Heart left ventricle (tissue), 13 donors: ENCODE measurements at regions not wholly inside any gene's neighbourhood (a gene's known extent, or its start where the extent isn't known, plus 50 kb on each side); places are given as distances from the start of the nearest gene placed in this dataset.

Experiments used
- CTCF ChIP-seq, 12 donors: fragments of 200-600 bp; sonication (generic) in 4 of 12; IDR thresholded peaks; one replicate each; pipeline versions ENCODE4 v1.5.0 to v1.8.0; 2018 to 2022; ENCODE audit warnings: antibody characterized with exemption in 12 of 12, mild to moderate bottlenecking in 5 of 12
- POLR2A ChIP-seq, 2 donors: fragments of 450-650 bp; IDR thresholded peaks; one replicate each; pipeline ENCODE4 v1.6.1; 2017; ENCODE audit warnings: antibody characterized with exemption in 2 of 2, mild to moderate bottlenecking in 2 of 2, moderate library complexity in 2 of 2
- donor health status: ischemic (EF 13 %, LVEDD 7.1; RV severe dilation, severe dysfunction).
- donor health status: DM: no; HTN: yes; CAD: no.
- donor health status: DM: no; HTN: no; CAD: no.
- donor health status: ischemic (EF 25% LVEDD 6.9; RV normal size, moderate dysfunction).
- donor health status: ischemic (EF 25% LVEDD 5.7; RV mildly dilated, moderate dysfunction).
- donor health status: ischemic (EF 35%, LVEDD 5.7; RV mildly dilated, moderate dysfunction).
- donor health status: nonischemic (EF 11% LVEDD 7.7; RV severe dilation, severe dysfunction).
- donor health status: DM: yes; HTN: yes; CAD: no.
- donor health status: PGD.
- donor health status: ischemic (EF 29% LVEDD 5.4; RV normal size, mild dysfunction).
- donor health status: nonischemic (EF 23%, LVEDD 6.1; RV moderate dilation, normal function).

GRCh38 chr16:65386672-65387071 is 264.8 kb upstream of the CDH11 start:
- TF ChIP-seq CTCF (IDR thresholded peaks at IDR 0.05), result no peak
- no peak for TF ChIP-seq POLR2A (IDR thresholded peaks at IDR 0.05)
